Renal cortex interstitium (tissue), 11 donors: ENCODE measurements at regions not wholly inside any gene's neighbourhood (a gene's known extent, or its start where the extent isn't known, plus 50 kb on each side); places are given as distances from the start of the nearest gene placed in this dataset.

Experiments used
- DNase-seq, 11 donors: peaks; one replicate each; pipeline ENCODE4 v3.0.0-alpha.2; 2013; ENCODE audit warnings: low read depth in 9 of 11, low spot score in 4 of 11; ENCODE audit errors: extremely low read depth in 1 of 11

GRCh38 chr21:27722095-27722494, 755.2 kb upstream of the ADAMTS5 start:
- DNase-seq, result no peak

DNA sequence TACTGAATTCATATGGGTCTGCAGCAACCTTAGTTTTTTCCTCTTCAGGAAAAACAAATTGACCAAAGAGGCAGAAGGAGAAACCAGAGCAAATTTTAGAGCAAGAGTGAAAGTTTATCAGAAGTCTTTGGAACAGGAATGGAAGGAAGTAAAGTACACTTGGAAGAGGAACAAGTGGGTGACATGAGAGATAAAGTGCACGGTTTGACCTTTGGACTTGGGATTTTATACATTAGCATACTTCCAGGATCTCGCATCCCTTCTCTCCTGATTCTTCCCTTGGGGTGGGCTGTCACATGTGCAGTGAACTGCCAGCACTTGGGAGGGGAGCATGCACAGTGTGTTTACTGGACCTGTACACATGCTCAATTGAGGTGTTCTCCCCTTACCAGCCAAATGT, 754.8 kb upstream of the ADAMTS5 start:
- DNase-seq, result no peak

DNA sequence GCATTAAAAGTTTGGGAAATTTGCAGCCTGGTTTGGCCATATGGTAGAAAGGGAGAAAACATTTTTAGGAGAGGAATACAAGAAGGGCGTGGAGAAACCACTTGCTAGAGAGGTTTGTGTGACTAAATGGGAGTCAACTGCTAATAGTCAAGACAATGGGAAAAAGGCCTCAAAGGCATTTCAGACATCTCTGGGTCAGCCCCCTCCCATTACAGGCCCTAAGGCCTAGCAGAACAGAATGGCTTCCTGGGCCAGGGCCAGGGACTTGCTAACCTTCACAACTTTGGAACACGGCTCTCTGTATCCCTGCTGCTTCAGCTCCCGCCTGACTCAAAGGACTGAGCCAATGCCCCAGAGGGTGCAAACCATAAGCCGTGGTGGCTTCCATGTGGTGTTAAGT, 752.3 kb upstream of the ADAMTS5 start:
- DNase-seq, result no peak

DNA sequence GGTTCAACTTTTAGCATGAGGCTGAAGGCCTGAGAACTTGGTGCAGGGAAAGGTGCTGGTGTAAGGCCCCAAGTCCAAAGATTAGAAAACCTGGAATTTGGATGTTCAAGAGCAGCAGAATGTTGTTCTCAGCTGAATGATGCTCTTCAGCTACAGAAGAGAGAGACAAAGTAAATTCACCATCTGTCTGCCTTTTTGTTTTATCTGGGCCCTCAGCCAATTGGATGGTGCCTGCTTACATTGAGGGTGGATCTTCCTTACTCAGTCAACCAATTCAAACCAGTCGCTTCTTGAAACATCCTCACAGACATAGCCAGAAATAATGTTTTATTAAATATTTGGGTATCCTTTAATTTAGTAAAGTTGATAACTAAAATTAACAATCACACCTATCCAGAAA, 748.2 kb upstream of the ADAMTS5 start:
- no peak for DNase-seq

GRCh38 chr21:27713154-27714109, 746.5 kb upstream of the ADAMTS5 start:
- DNase-seq, result no peak

DNA sequence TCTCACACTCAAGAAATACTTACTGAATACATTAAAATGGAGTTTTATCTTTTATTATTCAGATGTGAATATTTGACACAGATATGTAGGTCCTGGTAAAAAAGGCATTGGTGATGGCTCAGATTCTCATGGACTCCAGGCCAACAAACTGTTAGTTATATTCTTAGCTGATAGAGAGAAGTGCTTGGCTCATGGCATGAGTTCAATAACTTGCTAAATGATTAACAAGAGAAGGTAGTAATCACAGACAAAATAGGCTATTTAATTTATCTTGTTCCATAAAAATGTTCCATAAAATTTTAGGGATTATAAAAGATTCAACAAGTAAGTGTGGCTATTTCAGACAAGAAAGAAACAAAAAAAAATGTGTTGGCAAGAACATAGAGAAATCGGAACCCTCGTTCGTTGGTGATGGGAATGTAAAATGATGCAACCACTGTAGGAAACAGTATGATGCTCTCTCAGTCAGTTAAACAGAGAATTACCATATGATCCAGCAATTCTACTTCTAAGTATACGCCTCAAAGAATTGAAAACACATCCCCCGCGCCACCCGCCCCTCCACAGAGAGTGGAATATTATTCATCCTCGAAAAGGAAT, 737.8 kb upstream of the ADAMTS5 start:
- DNase-seq, result no peak

GRCh38 chr21:27703791-27704190, 736.9 kb upstream of the ADAMTS5 start:
- no peak for DNase-seq

GRCh38 chr21:27700974-27701614, 734.2 kb upstream of the ADAMTS5 start:
- peak; percentile 66 to 87 (median 79) for DNase-seq

DNA sequence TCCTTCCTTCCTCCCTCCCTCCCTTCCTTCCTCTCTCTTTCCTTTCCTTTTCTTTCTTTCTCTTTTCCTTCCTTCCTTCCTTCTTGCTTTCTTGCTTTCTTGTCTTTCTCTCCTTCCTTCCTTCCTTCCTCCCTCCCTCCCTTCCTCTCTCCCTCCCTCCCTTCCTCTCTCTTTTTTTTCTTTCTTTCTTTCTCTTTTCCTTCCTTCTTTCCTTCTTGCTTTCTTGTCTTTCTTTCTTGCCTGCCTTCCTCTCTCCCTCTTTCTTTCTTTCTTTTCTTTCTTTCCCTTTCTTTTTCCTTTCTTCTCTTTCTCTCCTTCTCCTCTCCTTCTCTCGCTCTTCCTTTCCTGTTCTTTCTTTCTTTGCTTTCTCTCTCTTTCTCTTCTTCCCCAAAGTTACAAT, 728.4 kb upstream of the ADAMTS5 start:
- no peak for DNase-seq

DNA sequence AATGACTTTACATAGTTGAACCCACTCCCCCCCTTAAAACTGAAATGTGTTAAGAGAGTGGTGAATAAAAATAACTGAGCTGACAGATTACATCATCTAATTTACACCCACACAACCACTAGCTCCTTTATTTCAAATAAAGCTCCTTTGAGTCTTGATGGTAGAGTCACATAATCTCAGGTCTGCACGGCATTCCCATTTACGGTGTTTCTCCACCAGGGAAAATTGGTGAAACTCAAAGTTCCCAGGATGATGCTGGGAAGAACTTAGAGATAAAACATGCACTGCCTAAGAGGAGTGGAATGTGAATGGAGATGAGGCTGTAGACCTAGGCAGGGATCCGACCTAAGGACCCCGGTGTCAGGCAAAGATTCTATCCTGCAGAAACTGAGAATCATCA, 727.8 kb upstream of the ADAMTS5 start:
- DNase-seq, result no peak

- DNase-seq, result no peak
Measured at GRCh38 chr21:27693376-27693775, 726.5 kb upstream of the ADAMTS5 start.

- no peak for DNase-seq
Measured at GRCh38 chr21:27691516-27691915, 724.6 kb upstream of the ADAMTS5 start.

DNA sequence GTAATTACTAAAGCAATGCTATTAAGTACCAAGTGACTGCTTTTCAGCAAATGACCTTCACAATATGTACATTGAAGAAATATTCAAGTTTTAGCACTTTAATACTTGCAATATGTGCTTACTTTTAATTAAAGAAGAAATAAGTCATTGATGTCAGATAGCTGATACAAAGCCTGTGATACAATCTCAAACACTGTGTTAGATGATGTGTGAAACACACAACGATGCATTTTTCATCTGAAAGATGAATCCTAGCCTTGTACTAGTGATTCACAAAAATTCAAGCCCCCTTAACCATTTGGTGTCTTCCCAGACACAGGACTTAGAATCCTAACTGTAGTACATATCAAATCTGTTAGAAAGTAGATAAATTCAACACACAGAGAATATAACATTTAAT, 724.1 kb upstream of the ADAMTS5 start:
- DNase-seq, result no peak

DNA sequence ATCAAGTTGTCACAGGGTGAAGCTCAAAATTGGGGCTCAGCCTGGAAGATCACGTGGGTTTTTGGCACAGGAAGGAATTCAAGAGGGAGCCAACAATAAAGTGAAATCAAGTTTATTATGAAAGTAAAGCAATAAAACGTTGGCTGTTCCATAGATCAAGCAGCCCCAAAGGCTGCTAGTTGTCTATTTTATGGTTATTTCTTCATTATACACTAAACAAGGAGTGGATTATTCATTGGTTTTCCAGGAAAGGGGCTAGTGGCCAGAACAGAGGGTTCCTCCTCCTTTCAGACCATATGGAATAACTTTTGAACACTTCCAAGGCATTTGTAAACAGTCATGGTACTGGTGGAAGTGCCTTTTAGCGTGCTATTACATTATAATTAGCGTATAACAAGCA, 723.5 kb upstream of the ADAMTS5 start:
- peak in 2 of 11 donors; percentile 4 to 6 for DNase-seq

GRCh38 chr21:27688773-27689172, 721.9 kb upstream of the ADAMTS5 start:
- no peak for DNase-seq

DNA sequence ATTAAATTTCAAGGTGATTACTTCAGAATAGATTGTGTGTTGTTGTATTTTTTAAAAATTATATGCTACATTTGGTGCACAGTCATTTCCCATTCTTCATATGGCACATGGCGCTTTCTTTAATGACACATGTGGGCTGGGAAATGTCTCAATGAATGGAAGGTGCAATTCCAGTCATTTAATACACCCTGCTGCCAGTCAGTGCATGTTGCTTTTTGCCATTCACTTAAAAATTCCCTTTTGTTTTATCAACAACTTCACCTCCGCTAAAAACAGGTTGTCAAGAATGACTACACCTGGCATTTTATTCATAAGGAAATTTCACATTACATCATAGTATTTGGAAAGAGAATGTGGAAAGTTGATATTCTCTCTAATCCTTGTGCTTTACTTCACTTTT, 716.4 kb upstream of the ADAMTS5 start:
- DNase-seq, result no peak

DNA sequence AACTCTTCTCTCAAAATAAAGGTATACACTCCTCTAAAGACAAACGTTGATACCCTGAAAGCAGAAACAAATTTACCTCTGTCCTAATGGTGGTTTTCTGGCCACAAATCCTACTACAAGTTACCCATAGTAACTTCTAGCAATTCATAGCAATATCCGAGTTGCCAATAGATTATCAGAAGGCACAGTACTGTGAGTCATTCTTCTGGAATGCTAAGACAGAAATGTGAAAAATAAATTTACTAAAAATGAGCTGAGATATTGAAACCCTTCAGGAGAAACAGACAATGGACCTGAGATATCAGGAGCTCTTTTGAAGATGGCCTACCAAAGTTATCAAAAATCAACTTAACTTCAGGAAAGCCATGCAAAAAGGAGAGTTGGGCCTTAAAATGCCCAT, 715.0 kb upstream of the ADAMTS5 start:
- DNase-seq, result no peak

- DNase-seq, result no peak
Measured at GRCh38 chr21:27681038-27681437, 714.1 kb upstream of the ADAMTS5 start.

- DNase-seq, result no peak
Measured at GRCh38 chr21:27680181-27680580, 713.3 kb upstream of the ADAMTS5 start.

DNA sequence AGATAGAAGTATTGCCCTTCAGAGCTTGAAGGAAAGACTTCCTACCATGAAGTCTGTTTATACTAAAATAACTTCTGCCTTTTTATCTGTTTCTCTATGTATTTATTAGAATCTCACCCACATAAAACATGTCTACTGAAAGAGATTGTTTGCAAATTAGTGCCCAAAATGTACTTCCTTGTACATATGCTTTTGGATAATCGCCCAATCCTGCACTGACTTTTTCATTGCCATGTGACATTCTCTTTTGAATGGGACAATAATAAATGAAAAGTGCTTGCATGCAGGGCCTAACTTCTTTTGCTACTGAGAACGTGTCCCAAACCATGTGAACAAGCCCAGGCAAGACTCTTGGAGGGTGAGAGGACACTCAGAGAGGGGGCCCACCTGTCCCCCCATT, 711.6 kb upstream of the ADAMTS5 start:
- no peak for DNase-seq
